ENCODE measurements at regions not wholly inside any gene's neighbourhood (a gene's known extent, or its start where the extent isn't known, plus 50 kb on each side); places are given as distances from the start of the nearest gene placed in this dataset.
"Not testable (repeated sequence)": the region's sequence is repeated elsewhere in the genome, so short reads cannot be mapped to it uniquely, and the experiment has no call there.

- DNase-seq, result no peak
These were observed 317.8 kb upstream of the ADCY2 start for GRCh38 chr5:7078101-7078500.

DNA sequence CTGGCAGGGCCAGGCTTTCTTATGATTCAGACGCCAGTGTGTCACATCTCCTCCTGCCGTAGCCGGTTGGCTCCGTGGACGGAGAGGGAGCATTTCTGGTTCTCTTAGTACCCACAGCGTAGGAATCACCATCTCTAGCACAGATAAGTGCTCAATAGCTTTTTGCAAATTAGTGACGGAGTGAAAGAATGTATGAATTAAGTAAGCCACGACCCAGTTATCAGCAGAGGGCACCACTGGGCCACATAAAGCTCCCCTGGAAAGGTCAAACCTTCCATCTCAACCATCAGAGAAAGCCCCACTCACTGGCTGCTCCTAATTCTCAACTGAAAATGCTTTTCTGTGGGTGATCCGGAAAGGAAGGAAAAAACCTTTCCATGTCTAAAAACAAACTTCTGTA is 317.0 kb upstream of the ADCY2 start:
- peak in 1 of 3 donors; percentile 12 for DNase-seq

- DNase-seq, result no peak
These were observed 315.4 kb upstream of the ADCY2 start for GRCh38 chr5:7080501-7080900.

- no peak for DNase-seq
These were observed 308.1 kb upstream of the ADCY2 start for GRCh38 chr5:7087719-7088297.

DNA sequence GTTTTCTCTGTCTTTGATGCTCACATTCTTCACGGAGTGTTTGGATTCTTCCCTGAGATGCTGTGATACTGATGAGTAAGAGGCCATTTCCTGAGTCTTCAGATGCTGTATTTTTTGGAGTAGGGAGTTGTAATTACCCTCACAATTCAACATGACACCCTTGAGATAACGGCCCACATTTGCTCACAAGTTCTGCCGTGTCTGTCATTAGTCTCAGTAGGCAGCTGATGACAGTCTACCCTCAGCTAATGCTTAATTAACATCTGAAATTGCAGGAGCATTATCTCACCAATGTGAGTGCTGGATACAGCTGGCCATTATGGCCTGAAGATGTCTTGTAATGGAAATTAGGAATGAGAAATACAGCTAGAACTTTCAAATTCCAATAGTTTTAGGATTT is 307.1 kb upstream of the ADCY2 start:
- no peak for DNase-seq

- DNase-seq, result peak in 1 of 3 donors; percentile 24
These were observed 301.3 kb upstream of the ADCY2 start for GRCh38 chr5:7094626-7095025.

DNA sequence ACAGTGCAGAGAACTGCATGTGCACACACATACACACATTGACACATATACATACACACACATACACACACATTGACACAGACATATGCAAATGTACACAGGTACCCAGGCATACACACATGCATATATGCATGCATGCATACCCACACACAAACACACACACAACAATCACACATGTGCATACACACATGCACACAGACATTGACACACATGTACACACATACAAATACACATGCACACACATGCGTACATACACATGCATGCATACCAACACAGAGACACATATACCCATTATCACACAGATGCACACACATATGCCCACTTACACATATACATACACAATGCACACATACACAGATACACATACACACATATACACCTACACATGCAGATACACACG is 299.6 kb upstream of the ADCY2 start:
- no peak for DNase-seq

DNA sequence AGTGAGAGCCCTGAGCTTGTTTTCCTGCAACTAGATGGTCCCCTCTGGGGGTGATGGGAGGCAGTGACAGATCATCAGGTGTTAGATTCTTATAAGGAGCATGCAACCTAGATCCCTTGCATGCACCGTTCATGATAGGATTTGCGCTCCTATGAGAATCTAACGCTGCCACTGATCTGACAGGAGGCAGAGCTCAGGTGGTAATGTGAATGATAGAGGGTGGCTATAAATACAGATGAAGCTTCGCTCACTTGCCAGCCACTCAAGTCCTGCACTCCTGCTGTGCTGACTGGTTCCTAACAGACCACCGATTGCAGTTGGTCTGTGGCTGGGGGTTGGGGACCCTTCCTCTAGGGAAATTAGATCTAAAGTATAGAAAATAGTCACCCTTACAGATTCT is 290.6 kb upstream of the ADCY2 start:
- no peak for DNase-seq

DNA sequence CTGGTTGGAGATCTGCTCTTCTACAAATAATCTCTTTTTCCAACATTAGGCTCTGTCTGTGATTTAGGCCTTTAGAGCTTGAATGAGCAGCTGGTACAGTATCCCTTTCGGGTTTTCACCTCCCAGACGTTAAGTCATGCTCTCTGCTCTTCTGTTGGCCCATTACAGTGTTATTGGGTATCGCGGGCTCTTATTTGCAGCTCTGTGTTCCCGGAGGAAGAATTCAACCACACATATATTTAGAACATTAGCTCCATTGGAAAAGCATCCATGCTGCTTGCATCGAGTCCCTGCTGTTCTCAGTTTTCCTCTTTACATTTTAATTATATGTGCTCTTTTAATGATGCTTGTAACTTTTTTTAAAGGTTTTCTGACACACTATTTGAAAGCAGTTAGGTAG is 278.0 kb upstream of the ADCY2 start:
- DNase-seq, result no peak

DNA sequence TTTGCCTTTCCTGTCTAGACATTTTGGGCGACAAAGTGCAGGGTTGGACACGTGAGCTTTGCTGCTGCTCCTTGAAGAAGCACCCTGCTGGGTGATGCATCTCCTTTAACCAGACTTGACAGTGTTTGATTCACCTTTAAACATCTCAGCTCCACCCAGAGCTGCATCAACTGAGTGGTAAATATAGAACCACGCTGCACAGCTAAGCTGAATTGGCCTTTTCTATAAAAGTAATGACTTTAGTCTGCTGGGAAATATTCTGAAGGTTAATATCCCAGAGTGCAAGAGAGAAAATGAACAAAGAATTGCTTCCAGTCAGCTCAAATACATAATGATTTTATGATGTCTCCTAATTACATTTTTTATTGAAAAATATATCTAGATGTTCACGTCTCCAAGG is 264.3 kb upstream of the ADCY2 start:
- no peak for DNase-seq

GRCh38 chr5:7146886-7147285 is 249.1 kb upstream of the ADCY2 start:
- DNase-seq, result no peak

- no peak for DNase-seq
These were observed 238.9 kb upstream of the ADCY2 start for GRCh38 chr5:7157083-7157482.

DNA sequence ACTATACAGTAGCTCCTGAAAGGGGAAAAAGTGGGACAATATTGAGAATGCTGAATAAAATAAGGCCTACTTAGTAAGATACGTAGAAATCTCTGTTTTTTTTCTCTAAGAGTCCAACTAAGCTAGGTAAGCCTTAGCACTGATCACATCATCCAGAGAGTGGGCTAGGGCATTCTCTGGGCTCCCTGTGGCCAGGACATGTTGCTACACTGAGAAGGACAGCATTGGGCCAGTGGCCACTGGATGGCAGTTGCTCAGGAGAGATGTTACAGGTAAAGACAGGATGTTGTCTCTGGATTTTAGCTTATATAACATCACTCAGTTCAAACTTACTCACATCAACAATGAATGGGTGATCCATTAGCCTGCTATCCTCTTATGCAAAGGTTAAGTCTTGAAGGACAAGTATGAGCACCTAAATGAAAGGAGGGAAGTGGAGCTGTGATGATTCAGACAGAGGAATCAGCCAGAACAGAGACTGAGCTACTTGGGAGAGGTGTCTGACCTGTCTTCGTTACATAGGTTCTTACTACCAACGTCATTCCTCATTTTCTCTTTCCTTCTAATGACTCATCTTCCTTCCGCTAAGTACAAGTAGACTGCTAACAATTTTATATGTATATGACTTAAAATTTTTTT is 226.6 kb upstream of the ADCY2 start:
- no peak for DNase-seq

DNA sequence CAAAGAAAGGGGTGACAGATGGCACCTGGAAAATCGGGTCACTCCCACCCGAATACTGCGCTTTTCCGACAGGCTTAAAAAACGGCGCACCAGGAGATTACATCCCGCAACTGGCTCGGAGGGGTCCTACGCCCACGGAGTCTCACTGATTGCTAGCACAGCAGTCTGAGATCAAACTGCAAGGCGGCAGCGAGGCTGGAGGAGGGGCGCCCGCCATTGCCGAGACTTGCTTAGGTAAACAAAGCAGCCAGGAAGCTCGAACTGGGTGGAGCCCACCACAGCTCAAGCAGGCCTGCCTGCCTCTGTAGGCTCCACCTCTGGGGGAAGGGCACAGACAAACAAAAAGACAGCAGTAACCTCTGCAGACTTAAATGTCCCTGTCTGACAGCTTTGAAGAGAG is 225.2 kb upstream of the ADCY2 start:
- DNase-seq, result not testable (repeated sequence)

DNA sequence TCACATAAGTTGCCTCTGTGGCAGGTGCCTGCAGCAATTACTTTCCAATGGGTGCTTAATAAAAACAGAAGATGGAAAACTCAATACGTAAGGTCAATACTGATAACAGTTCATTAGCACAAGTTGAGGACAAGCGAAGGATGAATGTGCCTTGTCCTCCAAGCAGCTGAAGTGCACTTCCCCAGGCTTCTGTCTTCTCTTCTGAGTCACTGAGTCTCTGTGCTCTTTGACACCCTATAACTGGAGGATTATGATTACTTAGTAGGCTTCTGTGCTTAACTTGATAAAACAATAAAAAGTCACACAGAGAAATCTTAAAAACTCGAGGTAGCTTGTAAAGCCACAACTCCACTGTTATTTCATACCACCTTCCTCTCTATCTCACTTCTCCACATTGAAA is 216.6 kb upstream of the ADCY2 start:
- no peak for DNase-seq

- DNase-seq, result no peak
These were observed 214.1 kb upstream of the ADCY2 start for GRCh38 chr5:7181841-7182240.

- DNase-seq, result no peak
These were observed 210.2 kb upstream of the ADCY2 start for GRCh38 chr5:7185742-7186141.

DNA sequence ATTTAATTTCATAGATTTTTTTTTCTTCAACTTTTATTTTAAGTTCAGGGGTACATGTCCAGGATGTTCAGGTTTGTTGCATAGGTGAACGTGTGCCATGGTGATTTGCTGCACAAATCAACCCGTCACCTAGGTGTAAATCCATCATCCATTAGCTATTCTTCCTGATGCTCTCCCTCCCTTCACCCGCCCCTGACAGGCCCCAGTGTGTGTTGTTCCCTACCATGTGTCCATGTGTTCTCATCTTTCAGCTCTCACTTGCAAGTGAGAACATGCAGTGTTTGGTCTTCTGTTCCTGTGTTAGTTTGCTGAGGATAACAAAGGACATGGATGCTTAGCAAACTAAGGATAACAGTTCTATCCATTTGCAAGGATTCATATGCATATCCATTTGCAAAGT is 209.1 kb upstream of the ADCY2 start:
- no peak for DNase-seq

DNA sequence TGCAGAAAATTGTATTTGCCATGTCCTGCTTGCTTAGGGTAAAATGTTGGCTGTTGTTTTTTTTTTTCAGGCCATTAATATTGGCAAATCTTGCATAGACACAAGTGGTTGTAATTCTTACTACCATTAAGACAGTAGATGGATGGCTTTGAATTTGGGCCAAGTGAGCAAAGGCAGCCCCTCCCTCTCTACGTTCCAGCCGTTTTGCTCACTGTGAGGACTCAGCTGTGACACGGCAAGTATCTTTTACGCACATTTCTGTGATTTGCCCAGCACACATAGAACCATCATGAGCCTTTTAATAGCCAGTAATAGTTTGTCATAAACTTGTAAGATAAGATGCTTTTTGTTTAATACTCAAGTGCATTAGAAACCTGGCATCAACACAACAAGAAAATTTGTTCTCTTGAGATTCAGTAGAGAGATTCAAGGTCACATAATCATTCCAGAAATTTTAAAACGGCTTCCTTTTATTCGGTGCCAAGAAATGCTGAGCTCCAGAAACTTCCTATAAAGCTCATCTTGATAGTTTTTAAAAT is 205.2 kb upstream of the ADCY2 start:
- DNase-seq, result no peak

GRCh38 chr5:7192016-7192415 is 203.9 kb upstream of the ADCY2 start:
- DNase-seq, result no peak

GRCh38 chr5:7202846-7203245 is 193.1 kb upstream of the ADCY2 start:
- no peak for DNase-seq

GRCh38 chr5:7207979-7208378 is 188.0 kb upstream of the ADCY2 start:
- no peak for DNase-seq

- peak in 2 of 3 donors; percentile 2 to 38 for DNase-seq
These were observed 187.0 kb upstream of the ADCY2 start for GRCh38 chr5:7208938-7209337.

DNA sequence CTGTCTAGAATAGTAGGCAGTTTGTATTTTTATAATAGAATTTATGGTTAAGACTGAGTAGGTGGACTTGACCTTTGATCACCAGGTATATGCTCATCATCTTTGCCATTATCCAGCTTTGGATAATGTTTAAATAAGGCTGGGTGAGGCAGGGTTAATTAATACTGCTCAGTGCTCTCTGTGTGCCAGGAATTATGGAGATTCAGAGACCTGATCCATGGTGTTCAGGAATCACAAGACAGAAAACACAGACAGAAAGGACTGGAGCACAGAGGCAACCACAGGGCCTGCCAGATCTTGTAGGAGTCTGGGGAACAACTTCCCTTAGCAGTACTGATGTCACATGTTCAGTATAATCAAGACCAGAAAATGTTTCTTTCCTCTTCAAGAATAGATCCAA is 186.3 kb upstream of the ADCY2 start:
- peak; percentile 21 to 44 (median 38) for DNase-seq
